PC-9 (cell line): ENCODE measurements at regions not wholly inside any gene's neighbourhood (a gene's known extent, or its start where the extent isn't known, plus 50 kb on each side); places are given as distances from the start of the nearest gene placed in this dataset.

ENCODE experiments used
- BruUV-seq: library from RNA; stranded (reverse); fragments of 400-500 nt; replicated peaks from 2 replicates; lab custom pipeline; 2021; lab: Mats Ljungman, UMichigan
- CTCF ChIA-PET: fragments of 300-600 bp; sonication (Branson Sonifier 250); formaldehyde crosslinking; loops from one replicate; lab custom pipeline; 2022; ENCODE audit warnings: antibody characterized with exemption; lab: Charles Lee
- POLR2A ChIA-PET: fragments of 300-600 bp; sonication (Branson Sonifier 250); formaldehyde crosslinking; loops from one replicate; lab custom pipeline; 2022; ENCODE audit warnings: antibody characterized with exemption; ENCODE audit not compliant: unreplicated experiment; lab: Charles Lee
- DNase-seq, 2 experiments: peaks; one replicate each; pipeline versions ENCODE4 v3.0.0 to v3.0.0-alpha.2; 2015 to 2022; ENCODE audit warnings: mixed read lengths in 1 of 2
- H2AFZ ChIP-seq: fragments of 200-600 bp; sonication (generic); 2 replicates; pipeline ENCODE4 v1.8.1; 2017; ENCODE audit warnings: antibody characterized with exemption
- H3F3A ChIP-seq: fragments of 200-600 bp; sonication (generic); 2 replicates; pipeline ENCODE4 v1.8.1; 2017; ENCODE audit warnings: antibody characterized with exemption, mild to moderate bottlenecking, low read depth; ENCODE audit not compliant: insufficient read depth
- H3K27ac ChIP-seq: fragments of 200-600 bp; sonication (generic); 2 replicates; pipeline ENCODE4 v1.6.1; 2016; ENCODE audit warnings: mixed run types
- H3K27me3 ChIP-seq: fragments of 200-600 bp; sonication (generic); 2 replicates; pipeline ENCODE4 v1.6.1; 2016; ENCODE audit warnings: low read depth, mixed run types; ENCODE audit not compliant: insufficient read depth
- H3K36me3 ChIP-seq: fragments of 200-600 bp; sonication (generic); 2 replicates; pipeline ENCODE4 v1.6.1; 2016; ENCODE audit warnings: low read depth, mixed run types
- H3K4me1 ChIP-seq: fragments of 200-600 bp; sonication (generic); replicated peaks from 2 replicates; pipeline ENCODE4 v1.6.1; 2016; ENCODE audit warnings: mixed run types; ENCODE audit not compliant: insufficient read depth
- H3K4me2 ChIP-seq: fragments of 200-600 bp; sonication (generic); 2 replicates; pipeline ENCODE4 v1.6.1; 2017; ENCODE audit warnings: mixed run types
- H3K4me3 ChIP-seq: fragments of 200-600 bp; sonication (generic); 2 replicates; pipeline ENCODE4 v1.6.1; 2016; ENCODE audit warnings: mixed run types
- H3K79me2 ChIP-seq: fragments of 200-600 bp; sonication (generic); 2 replicates; pipeline ENCODE4 v1.6.1; 2017; ENCODE audit warnings: low read depth, mixed run types
- H3K9me2 ChIP-seq: fragments of 200-600 bp; sonication (generic); 2 replicates; pipeline ENCODE4 v1.8.1; 2017; ENCODE audit warnings: mild to moderate bottlenecking; ENCODE audit not compliant: insufficient read depth
- H3K9me3 ChIP-seq: fragments of 200-600 bp; sonication (generic); 2 replicates; pipeline ENCODE4 v1.8.1; 2016; ENCODE audit warnings: low read depth; ENCODE audit not compliant: insufficient read depth
- H4K20me1 ChIP-seq: fragments of 200-600 bp; sonication (generic); 2 replicates; pipeline ENCODE4 v1.8.1; 2017; ENCODE audit not compliant: insufficient read depth
- EZH2 ChIP-seq: fragments of 200-600 bp; sonication (generic); IDR thresholded peaks from 2 replicates; pipeline ENCODE4 v1.8.0; 2017; ENCODE audit warnings: antibody characterized with exemption, low read depth
- intact Hi-C: fragments of 100-400 bp; cut with micrococcal nuclease; formaldehyde crosslinking; loops from one replicate; pipeline ENCODE4 v1.10.0; 2022; ENCODE audit not compliant: unreplicated experiment
- TF ChIP-seq, protein P1 (sequence below): fragments of 200-600 bp; sonication (generic); conservative IDR thresholded peaks from 2 replicates; pipeline ENCODE4 v1.6.1; 2017; ENCODE audit warnings: mixed run types, antibody characterized with exemption, mild to moderate bottlenecking, moderate library complexity

DNA sequence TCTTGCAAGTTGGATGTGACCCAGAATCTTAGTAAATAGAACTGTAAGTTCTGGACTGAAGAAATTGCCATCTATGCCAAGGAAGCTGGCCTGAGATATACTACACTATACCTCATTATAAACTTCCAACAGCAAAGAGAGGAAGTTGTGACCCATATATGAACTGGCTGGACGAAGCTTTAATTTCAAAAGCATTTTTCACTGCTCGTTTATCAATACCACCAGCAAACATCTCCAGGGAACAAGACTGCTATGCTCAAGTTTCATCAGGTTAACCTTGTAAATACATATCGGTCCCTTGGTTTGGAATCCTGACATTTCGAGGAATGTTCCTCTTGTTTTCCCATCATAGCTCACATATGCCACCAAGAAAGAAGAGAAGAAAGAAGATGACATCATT lies 334.5 kb upstream of the IGFBP7 start:
- no peaks in the 10 kb centered on the region for H3F3A ChIP-seq
- no peaks in the 10 kb centered on the region for H3K4me1 ChIP-seq
- H3K27me3 ChIP-seq, result peaks cover under 1% of the 10 kb centered on the region; the same call in 1 of the 2 replicates
- ChIA-PET POLR2A (no interaction called here), CTCF (no interaction called here)
- DNase-seq, result no peak
- no peaks in the 10 kb centered on the region for H3K36me3 ChIP-seq
- intact Hi-C loops, result no loop called here
- H3K27ac ChIP-seq, result no peak overlapping the region
- no peaks in the 10 kb centered on the region for H3K9me3 ChIP-seq
- H3K9me2 ChIP-seq, result no peaks in the 10 kb centered on the region
- no peak for TF ChIP-seq EZH2
- TF ChIP-seq, protein P1, sequence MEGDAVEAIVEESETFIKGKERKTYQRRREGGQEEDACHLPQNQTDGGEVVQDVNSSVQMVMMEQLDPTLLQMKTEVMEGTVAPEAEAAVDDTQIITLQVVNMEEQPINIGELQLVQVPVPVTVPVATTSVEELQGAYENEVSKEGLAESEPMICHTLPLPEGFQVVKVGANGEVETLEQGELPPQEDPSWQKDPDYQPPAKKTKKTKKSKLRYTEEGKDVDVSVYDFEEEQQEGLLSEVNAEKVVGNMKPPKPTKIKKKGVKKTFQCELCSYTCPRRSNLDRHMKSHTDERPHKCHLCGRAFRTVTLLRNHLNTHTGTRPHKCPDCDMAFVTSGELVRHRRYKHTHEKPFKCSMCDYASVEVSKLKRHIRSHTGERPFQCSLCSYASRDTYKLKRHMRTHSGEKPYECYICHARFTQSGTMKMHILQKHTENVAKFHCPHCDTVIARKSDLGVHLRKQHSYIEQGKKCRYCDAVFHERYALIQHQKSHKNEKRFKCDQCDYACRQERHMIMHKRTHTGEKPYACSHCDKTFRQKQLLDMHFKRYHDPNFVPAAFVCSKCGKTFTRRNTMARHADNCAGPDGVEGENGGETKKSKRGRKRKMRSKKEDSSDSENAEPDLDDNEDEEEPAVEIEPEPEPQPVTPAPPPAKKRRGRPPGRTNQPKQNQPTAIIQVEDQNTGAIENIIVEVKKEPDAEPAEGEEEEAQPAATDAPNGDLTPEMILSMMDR, result no peak
- H3K4me3 ChIP-seq, result no peak overlapping the region
- BruUV-seq, result no TSS peak
- H3K4me2 ChIP-seq, result no peak overlapping the region
- no peak overlapping the region for H2AFZ ChIP-seq
- no peaks in the 10 kb centered on the region for H4K20me1 ChIP-seq
- H3K79me2 ChIP-seq, result no peaks in the 10 kb centered on the region

DNA sequence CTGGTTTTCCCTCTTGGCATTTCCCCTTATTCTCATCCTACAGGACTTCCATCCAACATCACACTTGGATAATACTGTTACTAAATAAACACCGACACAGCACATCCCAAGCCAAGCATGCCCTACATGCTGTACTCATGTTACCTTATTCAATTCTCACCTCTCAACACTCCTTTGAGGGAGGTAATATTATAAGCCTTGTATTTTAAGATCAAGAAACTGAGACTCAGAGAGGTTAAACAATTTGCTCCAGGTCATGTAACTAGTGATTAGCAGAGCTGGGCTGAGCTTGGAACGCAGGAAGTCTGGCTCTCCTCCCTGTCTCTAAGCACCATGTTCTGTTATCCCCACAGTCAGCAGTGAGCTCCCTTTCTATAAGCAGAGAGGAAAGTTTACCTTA lies 333.6 kb upstream of the IGFBP7 start:
- Histone ChIP-seq H3F3A (no peaks in the 10 kb centered on the region), H2AFZ (no peak overlapping the region), H3K9me2 (no peaks in the 10 kb centered on the region), H4K20me1 (no peaks in the 10 kb centered on the region), H3K27ac (no peak overlapping the region), H3K27me3 (peaks cover 8% of the 10 kb centered on the region; the same call in 1 of the 2 replicates), H3K79me2 (no peaks in the 10 kb centered on the region), H3K4me3 (no peak overlapping the region), H3K4me1 (no peaks in the 10 kb centered on the region), H3K36me3 (no peaks in the 10 kb centered on the region), H3K9me3 (no peaks in the 10 kb centered on the region), H3K4me2 (no peak overlapping the region)
- no TSS peak for BruUV-seq
- POLR2A ChIA-PET, result no interaction called here
- CTCF ChIA-PET, result no interaction called here
- intact Hi-C loops, result no loop called here
- DNase-seq, result no peak
- TF ChIP-seq, protein P1, result no peak
- no peak for TF ChIP-seq EZH2

DNA sequence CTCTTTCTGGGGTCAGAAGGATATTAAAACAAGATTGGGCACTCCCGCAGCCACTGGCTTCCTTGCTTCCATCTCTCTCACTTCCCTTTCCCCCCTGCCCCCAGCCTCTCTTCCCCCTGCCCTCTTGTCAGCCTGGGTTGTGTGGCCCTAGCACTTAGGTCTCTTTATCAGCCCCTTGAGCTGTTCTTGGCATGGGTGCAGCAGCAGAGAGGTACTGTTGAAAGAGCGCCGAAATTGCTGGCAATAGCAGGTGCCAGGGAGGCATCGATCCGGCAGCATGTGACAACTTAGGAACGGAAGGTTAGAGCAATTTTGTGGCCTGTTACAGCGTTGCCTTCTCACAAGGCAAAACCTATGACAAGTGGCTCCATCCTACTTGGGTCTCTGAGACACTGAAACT lies 333.1 kb upstream of the IGFBP7 start:
- intact Hi-C loops, result no loop called here
- Histone ChIP-seq H4K20me1 (no peaks in the 10 kb centered on the region), H3K27ac (no peak overlapping the region), H3K4me1 (no peaks in the 10 kb centered on the region), H3K9me2 (no peaks in the 10 kb centered on the region), H2AFZ (no peak overlapping the region), H3K4me3 (no peak overlapping the region), H3K79me2 (no peaks in the 10 kb centered on the region), H3K4me2 (no peak overlapping the region), H3K36me3 (no peaks in the 10 kb centered on the region), H3F3A (no peaks in the 10 kb centered on the region), H3K27me3 (peaks cover 8% of the 10 kb centered on the region; the same call in 1 of the 2 replicates), H3K9me3 (no peaks in the 10 kb centered on the region)
- ChIA-PET CTCF (no interaction called here), POLR2A (no interaction called here)
- no peak for DNase-seq
- BruUV-seq, result no TSS peak
- no peak for TF ChIP-seq EZH2
- TF ChIP-seq, protein P1, result no peak
